GM12864 (cell line): ENCODE measurements at regions not wholly inside any gene's neighbourhood (a gene's known extent, or its start where the extent isn't known, plus 50 kb on each side); places are given as distances from the start of the nearest gene placed in this dataset.

Experiments used
- DNase-seq: peaks from one replicate; pipeline ENCODE4 v3.0.0-alpha.2; 2011; ENCODE audit warnings: low read depth
- H3K4me3 ChIP-seq: 2 replicates; pipeline ENCODE4 v1.5.1; 2011; ENCODE audit warnings: mild to moderate bottlenecking, low read depth, low read length, control low read depth
- TF ChIP-seq, protein P1 (sequence below): IDR thresholded peaks from 2 replicates; pipeline ENCODE4 v1.5.1; 2011; ENCODE audit warnings: low read depth, mild to moderate bottlenecking, moderate library complexity, low read length, control low read depth, inconsistent platforms; ENCODE audit errors: missing control alignments

DNA sequence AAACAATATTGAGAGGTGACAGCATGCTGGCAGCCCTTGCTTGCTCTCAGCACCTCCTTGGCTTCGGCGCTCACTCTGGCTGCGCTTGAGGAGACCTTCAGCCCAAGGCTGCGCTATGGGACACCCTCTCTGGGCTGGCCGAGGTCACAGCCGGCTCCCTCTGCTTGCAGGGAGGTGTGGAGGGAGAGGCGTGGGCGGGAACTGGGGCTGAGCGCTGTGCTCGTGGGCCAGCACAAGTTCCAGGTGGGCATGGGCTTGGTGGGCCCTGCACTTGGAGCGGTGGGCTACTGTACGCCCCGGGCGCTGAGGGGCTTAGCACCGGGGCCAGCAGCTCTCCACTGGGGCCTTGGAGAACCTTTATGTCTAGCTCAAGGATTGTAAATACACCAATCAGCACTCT, 1613.8 kb upstream of the IGFBP7 start:
- TF ChIP-seq, protein P1, sequence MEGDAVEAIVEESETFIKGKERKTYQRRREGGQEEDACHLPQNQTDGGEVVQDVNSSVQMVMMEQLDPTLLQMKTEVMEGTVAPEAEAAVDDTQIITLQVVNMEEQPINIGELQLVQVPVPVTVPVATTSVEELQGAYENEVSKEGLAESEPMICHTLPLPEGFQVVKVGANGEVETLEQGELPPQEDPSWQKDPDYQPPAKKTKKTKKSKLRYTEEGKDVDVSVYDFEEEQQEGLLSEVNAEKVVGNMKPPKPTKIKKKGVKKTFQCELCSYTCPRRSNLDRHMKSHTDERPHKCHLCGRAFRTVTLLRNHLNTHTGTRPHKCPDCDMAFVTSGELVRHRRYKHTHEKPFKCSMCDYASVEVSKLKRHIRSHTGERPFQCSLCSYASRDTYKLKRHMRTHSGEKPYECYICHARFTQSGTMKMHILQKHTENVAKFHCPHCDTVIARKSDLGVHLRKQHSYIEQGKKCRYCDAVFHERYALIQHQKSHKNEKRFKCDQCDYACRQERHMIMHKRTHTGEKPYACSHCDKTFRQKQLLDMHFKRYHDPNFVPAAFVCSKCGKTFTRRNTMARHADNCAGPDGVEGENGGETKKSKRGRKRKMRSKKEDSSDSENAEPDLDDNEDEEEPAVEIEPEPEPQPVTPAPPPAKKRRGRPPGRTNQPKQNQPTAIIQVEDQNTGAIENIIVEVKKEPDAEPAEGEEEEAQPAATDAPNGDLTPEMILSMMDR: no peak
- H3K4me3 ChIP-seq: no peak overlapping the region
- no peak for DNase-seq

DNA sequence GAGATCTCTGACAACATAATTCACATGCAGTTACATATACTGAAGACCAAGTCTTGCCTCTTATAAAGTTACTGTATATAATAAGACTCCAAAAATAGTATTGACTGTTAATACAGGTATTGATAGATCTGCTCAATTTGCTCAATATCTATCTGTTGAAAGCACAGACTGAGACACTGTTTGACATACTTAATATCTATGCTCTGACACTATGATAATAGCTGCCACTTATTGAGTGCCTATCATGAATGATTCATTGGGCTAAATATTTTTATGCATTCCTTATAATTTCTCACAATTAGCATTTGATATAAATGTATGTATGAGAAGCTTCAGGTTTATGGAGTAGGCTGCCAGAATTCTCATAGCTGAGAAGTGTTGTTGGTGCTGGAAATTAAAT, 1600.9 kb upstream of the IGFBP7 start:
- TF ChIP-seq, protein P1: no peak
- H3K4me3 ChIP-seq: no peak overlapping the region
- DNase-seq: no peak

DNA sequence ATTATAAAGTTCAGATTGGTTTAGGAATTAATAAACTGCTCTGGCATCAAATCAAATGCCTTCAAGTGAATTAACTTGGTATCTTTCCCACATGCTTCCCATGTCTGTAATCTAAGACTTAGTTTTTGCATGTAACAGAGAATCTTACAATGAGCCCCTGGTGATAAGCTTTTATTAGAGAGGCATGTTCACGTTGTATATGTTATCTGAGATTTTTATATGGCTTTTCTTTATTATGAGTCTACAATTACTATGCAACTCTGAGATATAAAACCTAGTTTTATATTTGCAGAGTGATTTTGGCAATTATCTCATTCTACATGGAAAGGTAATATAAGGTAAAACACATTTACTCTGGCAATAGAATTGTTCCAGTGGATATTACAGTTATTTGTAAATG, 1578.4 kb upstream of the IGFBP7 start:
- TF ChIP-seq, protein P1: no peak
- no peak for DNase-seq
- H3K4me3 ChIP-seq: no peak overlapping the region

DNA sequence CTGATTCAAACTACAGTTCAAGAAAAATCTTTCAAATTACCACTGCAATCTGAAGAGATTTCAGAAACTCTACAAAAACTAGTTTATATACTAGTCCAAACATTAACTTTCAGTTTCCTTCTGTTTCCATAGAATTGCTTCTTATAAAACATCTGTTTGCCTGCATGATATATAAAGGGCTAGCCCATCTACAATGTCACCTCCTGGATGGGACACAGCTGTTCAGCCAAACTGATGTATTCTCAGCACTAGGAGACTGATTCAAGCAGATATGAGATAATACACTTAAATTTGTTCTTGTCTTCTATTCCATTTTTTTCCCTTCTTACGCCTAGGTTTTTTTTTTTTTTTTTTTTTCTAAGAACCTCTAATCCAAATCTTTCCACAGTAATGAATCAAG, 1569.7 kb upstream of the IGFBP7 start:
- TF ChIP-seq, protein P1: no peak
- no peak for DNase-seq
- no peak overlapping the region for H3K4me3 ChIP-seq

DNA sequence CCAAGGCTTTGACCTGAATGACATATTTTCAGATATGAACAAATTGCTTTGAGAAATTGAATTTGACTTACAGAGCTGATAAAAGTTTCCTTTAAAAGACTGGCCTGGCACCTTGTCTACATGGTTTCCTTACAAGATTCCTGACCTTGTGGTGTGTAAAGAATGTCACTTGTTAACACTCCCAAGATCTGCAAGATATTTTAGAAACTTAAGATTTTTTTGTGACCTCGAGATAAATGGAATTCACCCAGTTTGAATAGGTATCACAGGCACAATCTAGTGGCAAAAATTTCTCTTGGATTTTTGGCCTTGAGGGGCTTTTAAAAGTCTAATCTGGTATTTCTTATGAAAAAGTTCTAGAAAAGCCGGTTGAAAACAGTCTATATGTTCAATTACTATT, 1568.9 kb upstream of the IGFBP7 start:
- H3K4me3 ChIP-seq: no peak overlapping the region
- DNase-seq: no peak
- TF ChIP-seq, protein P1: no peak

DNA sequence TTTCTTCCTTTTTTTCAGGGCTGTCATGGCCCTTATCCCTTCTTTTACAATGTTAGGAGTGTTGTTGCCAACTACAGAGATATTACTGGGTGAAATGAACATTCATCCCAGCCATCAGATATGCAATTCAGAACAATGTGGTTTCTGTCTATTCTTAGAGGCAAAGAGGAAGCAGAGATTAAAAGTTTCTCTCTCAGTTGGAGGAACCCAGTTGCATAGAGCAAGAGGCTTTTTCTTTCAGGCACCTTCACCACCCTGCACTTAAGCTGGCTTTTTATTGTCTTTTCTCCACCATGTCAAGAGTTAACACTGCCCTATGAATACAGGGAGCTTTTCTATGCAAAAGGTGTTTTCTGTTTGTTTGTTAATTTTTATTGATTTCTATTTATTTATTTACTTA, 1559.6 kb upstream of the IGFBP7 start:
- H3K4me3 ChIP-seq: no peak overlapping the region
- DNase-seq: no peak

DNA sequence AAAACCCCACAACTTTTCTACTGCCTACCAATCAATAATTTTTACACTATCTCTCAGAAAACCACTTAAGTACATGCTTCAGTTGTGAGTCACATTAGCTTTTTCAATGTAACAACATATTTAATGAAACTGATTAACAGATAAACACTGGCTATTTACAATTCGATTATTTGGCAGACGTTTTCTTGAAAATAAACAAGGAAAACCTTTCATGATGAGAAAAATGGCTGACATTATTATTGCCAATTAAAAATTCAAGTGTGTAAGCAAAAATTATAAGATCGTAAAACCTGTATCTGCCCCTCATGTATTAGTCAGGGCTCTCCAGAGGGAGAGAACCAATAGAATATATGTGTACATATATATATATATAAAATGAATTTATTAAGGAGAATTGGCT, 1555.5 kb upstream of the IGFBP7 start:
- H3K4me3 ChIP-seq: no peak overlapping the region
- TF ChIP-seq, protein P1: no peak
- DNase-seq: no peak

More for the DNA sequence above, 1559.6 kb upstream of the IGFBP7 start:
- TF ChIP-seq, protein P1: no peak
